CD4-positive, alpha-beta memory T cell (primary cell): ENCODE measurements at regions not wholly inside any gene's neighbourhood (a gene's known extent, or its start where the extent isn't known, plus 50 kb on each side); places are given as distances from the start of the nearest gene placed in this dataset.

Source experiments
- CTCF ChIA-PET: fragments of 350-600 bp; sonication (Branson Sonifier 250); formaldehyde crosslinking; loops from one replicate; lab custom pipeline; 2021; ENCODE audit warnings: inconsistent platforms; ENCODE audit not compliant: partially characterized antibody; lab: Charles Lee
- POLR2A ChIA-PET: fragments of 350-600 bp; sonication (Branson Sonifier 250); formaldehyde crosslinking; loops from one replicate; lab custom pipeline; 2021; ENCODE audit not compliant: partially characterized antibody; lab: Charles Lee
- DNase-seq, 5 donors: peaks; one replicate each; pipeline versions ENCODE4 v3.0.0 to v3.0.0-alpha.2; 2020 to 2022; ENCODE audit warnings: mixed read lengths in 1 of 5
- H3K27ac ChIP-seq: one replicate; pipeline ENCODE4 v1.7.0; 2013; ENCODE audit warnings: low read depth, low read length
- H3K27me3 ChIP-seq: 2 replicates; pipeline ENCODE4 v1.7.0; 2013; ENCODE audit warnings: mild to moderate bottlenecking, low read length, moderate library complexity; ENCODE audit not compliant: insufficient read depth
- H3K36me3 ChIP-seq: 2 replicates; pipeline ENCODE4 v1.7.0; 2013; ENCODE audit warnings: mild to moderate bottlenecking, low read length, moderate library complexity; ENCODE audit not compliant: insufficient read depth
- H3K4me1 ChIP-seq: 2 replicates; pipeline ENCODE4 v1.7.0; 2013; ENCODE audit warnings: mild to moderate bottlenecking, low read length, moderate library complexity; ENCODE audit not compliant: insufficient read depth
- H3K4me3 ChIP-seq, 2 donors: one replicate each; pipeline ENCODE4 v1.7.0; 2013; ENCODE audit warnings: low read length in 2 of 2, mild to moderate bottlenecking in 1 of 2
- H3K9me3 ChIP-seq, 2 donors: one replicate each; pipeline ENCODE4 v1.7.0; 2013; ENCODE audit warnings: low read length in 2 of 2, control low read depth in 1 of 2; ENCODE audit not compliant: control insufficient read depth in 1 of 2
- H3K27ac Mint-ChIP-seq, 7 donors: one replicate each; pipeline ENCODE4 v1.8.0; 2020 to 2021; ENCODE audit warnings: mixed read lengths in 7 of 7, mild to moderate bottlenecking in 6 of 7, inconsistent platforms in 3 of 7, moderate library complexity in 3 of 7
- H3K27me3 Mint-ChIP-seq, 2 donors: one replicate each; pipeline ENCODE4 v1.8.0; 2020 to 2021; ENCODE audit warnings: mixed read lengths in 2 of 2
- H3K36me3 Mint-ChIP-seq, 2 donors: one replicate each; pipeline ENCODE4 v1.8.0; 2020 to 2021; ENCODE audit warnings: mixed read lengths in 2 of 2, inconsistent platforms in 1 of 2, mild to moderate bottlenecking in 1 of 2
- H3K4me1 Mint-ChIP-seq, 4 donors: one replicate each; pipeline ENCODE4 v1.8.0; 2020 to 2021; ENCODE audit warnings: mixed read lengths in 4 of 4, mild to moderate bottlenecking in 1 of 4
- H3K4me3 Mint-ChIP-seq, 8 donors: one replicate each; pipeline ENCODE4 v1.8.0; 2020 to 2021; ENCODE audit warnings: mixed read lengths in 8 of 8, mild to moderate bottlenecking in 7 of 8, moderate library complexity in 6 of 8, inconsistent platforms in 3 of 8
- H3K9me3 Mint-ChIP-seq, 8 donors: one replicate each; pipeline ENCODE4 v1.8.0; 2020 to 2021; ENCODE audit warnings: mixed read lengths in 8 of 8, mild to moderate bottlenecking in 5 of 8, inconsistent platforms in 3 of 8, moderate library complexity in 1 of 8
- intact Hi-C: fragments of 100-400 bp; cut with micrococcal nuclease; formaldehyde crosslinking; loops from one replicate; pipeline ENCODE4 v1.15.1; 2023

DNA sequence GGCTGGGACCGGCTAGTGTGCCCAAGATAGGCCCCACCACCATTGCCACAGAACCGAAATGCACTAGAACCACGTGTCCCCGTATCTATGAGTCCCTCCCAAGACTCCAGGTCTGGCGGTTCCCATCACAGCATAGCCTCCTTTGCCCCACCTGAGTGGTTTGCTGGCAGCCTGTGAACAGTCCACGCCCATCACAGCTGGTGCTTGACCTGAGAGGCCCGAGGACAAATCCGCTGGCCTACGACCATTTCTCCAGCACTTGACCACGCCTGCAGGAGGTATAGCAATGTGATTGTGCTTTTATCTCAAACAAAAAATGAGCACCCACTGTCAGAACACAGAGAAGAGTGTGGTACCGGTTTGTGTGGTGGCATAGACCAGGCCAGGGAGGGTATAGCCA is 736.7 kb upstream of the GBE1 start:
- H3K4me3 Mint-ChIP-seq = no peak overlapping the region
- H3K4me3 ChIP-seq = no peak overlapping the region
- H3K9me3 Mint-ChIP-seq = peaks cover 0 to 10% (median 2%) of the 10 kb centered on the region in 8 donors
- no peaks in the 10 kb centered on the region for H3K27me3 Mint-ChIP-seq
- H3K27ac ChIP-seq = no peak overlapping the region
- no peaks in the 10 kb centered on the region for H3K9me3 ChIP-seq
- intact Hi-C loops = no loop called here
- ChIA-PET CTCF (no interaction called here), POLR2A (no interaction called here)
- no peak overlapping the region for H3K27ac Mint-ChIP-seq
- no peaks in the 10 kb centered on the region for H3K4me1 Mint-ChIP-seq
- no peaks in the 10 kb centered on the region for H3K27me3 ChIP-seq
- H3K36me3 Mint-ChIP-seq = no peaks in the 10 kb centered on the region
- no peaks in the 10 kb centered on the region for H3K4me1 ChIP-seq
- DNase-seq = no peak
- no peaks in the 10 kb centered on the region for H3K36me3 ChIP-seq

- Mint-ChIP-seq H3K36me3 (no peaks in the 10 kb centered on the region), H3K4me3 (no peak overlapping the region), H3K4me1 (no peaks in the 10 kb centered on the region), H3K9me3 (peaks cover 0 to 8% (median 3%) of the 10 kb centered on the region in 8 donors), H3K27me3 (no peaks in the 10 kb centered on the region), H3K27ac (no peak overlapping the region)
- no peaks in the 10 kb centered on the region for H3K36me3 ChIP-seq
- H3K27me3 ChIP-seq = no peaks in the 10 kb centered on the region
- no peaks in the 10 kb centered on the region for H3K4me1 ChIP-seq
- H3K9me3 ChIP-seq = no peaks in the 10 kb centered on the region
- H3K4me3 ChIP-seq = no peak overlapping the region
- ChIA-PET CTCF (no interaction called here), POLR2A (no interaction called here)
- no peak for DNase-seq
- H3K27ac ChIP-seq = no peak overlapping the region
- intact Hi-C loops = no loop called here
Observed at GRCh38 chr3:82496890-82497560, 735.6 kb upstream of the GBE1 start.

- Mint-ChIP-seq H3K36me3 (no peaks in the 10 kb centered on the region), H3K9me3 (peaks cover 0 to 7% (median 4%) of the 10 kb centered on the region in 8 donors), H3K27ac (no peak overlapping the region), H3K4me3 (no peak overlapping the region), H3K27me3 (no peaks in the 10 kb centered on the region), H3K4me1 (no peaks in the 10 kb centered on the region)
- ChIA-PET CTCF (no interaction called here), POLR2A (no interaction called here)
- Histone ChIP-seq H3K27me3 (no peaks in the 10 kb centered on the region), H3K4me3 (no peak overlapping the region), H3K36me3 (no peaks in the 10 kb centered on the region), H3K9me3 (no peaks in the 10 kb centered on the region), H3K27ac (no peak overlapping the region), H3K4me1 (no peaks in the 10 kb centered on the region)
- intact Hi-C loops = no loop called here
- no peak for DNase-seq
Observed at GRCh38 chr3:82495655-82496054, 734.2 kb upstream of the GBE1 start.

DNA sequence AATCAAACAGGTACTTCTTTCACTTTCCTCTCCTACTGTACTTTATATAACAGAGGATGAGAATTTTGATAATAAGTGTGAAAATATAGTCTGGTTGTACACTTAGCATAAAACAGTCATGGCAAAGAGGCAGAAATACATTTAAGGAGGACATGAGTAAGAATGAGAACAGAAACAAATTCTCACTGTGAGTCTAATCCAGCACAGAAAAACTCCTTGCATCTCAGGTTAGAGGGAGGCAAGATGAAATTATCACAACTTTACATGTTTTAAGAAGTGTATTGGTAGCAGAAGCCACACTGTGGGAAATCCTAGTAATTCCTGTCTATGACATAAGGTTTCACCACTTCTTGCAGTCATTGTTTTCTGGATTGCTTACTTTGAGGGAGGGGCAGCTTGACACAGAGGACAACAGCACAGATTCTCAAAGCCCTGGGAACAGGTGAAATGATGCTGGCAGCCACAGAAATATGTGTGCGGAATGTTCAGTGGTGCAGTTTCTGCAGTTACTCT is 733.6 kb upstream of the GBE1 start:
- intact Hi-C loops = no loop called here
- CTCF ChIA-PET = no interaction called here
- Histone ChIP-seq H3K4me3 (no peak overlapping the region), H3K27ac (no peak overlapping the region), H3K36me3 (no peaks in the 10 kb centered on the region), H3K9me3 (no peaks in the 10 kb centered on the region), H3K4me1 (no peaks in the 10 kb centered on the region), H3K27me3 (no peaks in the 10 kb centered on the region)
- Mint-ChIP-seq H3K4me3 (no peak overlapping the region), H3K4me1 (no peaks in the 10 kb centered on the region), H3K27me3 (no peaks in the 10 kb centered on the region), H3K27ac (no peak overlapping the region), H3K9me3 (peaks cover 0 to 10% (median 4%) of the 10 kb centered on the region in 8 donors), H3K36me3 (no peaks in the 10 kb centered on the region)
- DNase-seq = no peak
- POLR2A ChIA-PET = no interaction called here

DNA sequence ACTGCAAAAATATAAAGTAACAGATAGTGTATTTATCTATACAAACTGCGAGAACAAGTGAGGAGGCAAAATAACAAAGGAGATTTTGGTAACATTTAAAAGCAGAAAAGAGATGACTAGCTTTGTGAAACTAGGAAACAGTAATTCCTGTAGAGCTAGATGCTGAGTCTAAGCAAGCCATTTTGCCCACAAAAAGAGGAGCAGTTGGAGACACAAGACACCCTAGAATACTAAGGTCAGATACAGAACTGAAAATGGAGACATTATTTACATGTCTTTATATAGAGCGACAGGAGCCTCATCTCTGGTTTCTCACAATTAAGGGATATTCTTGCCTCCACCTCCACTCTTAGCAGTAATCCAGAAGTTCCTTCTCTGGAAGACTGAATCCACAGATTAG is 732.4 kb upstream of the GBE1 start:
- H3K9me3 ChIP-seq = no peaks in the 10 kb centered on the region
- no peak overlapping the region for H3K4me3 ChIP-seq
- H3K36me3 ChIP-seq = no peaks in the 10 kb centered on the region
- H3K27me3 ChIP-seq = no peaks in the 10 kb centered on the region
- Mint-ChIP-seq H3K27ac (no peak overlapping the region), H3K9me3 (peaks cover 0 to 10% (median 4%) of the 10 kb centered on the region in 8 donors), H3K27me3 (no peaks in the 10 kb centered on the region), H3K4me1 (no peaks in the 10 kb centered on the region), H3K4me3 (no peak overlapping the region), H3K36me3 (no peaks in the 10 kb centered on the region)
- intact Hi-C loops = no loop called here
- POLR2A ChIA-PET = no interaction called here
- no peak for DNase-seq
- CTCF ChIA-PET = no interaction called here
- no peak overlapping the region for H3K27ac ChIP-seq
- H3K4me1 ChIP-seq = no peaks in the 10 kb centered on the region

GRCh38 chr3:82475306-82475705 is 713.9 kb upstream of the GBE1 start:
- Histone ChIP-seq H3K36me3 (no peaks in the 10 kb centered on the region), H3K9me3 (no peaks in the 10 kb centered on the region), H3K4me1 (no peaks in the 10 kb centered on the region), H3K4me3 (no peak overlapping the region), H3K27me3 (no peaks in the 10 kb centered on the region), H3K27ac (no peak overlapping the region)
- Mint-ChIP-seq H3K36me3 (no peaks in the 10 kb centered on the region), H3K27me3 (no peaks in the 10 kb centered on the region), H3K4me3 (no peak overlapping the region), H3K4me1 (no peaks in the 10 kb centered on the region), H3K27ac (no peak overlapping the region), H3K9me3 (peaks cover 0 to 6% (median 3%) of the 10 kb centered on the region in 8 donors)
- ChIA-PET CTCF (no interaction called here), POLR2A (no interaction called here)
- intact Hi-C loops = no loop called here
- no peak for DNase-seq

- POLR2A ChIA-PET = no interaction called here
- Histone ChIP-seq H3K4me3 (no peak overlapping the region), H3K9me3 (no peaks in the 10 kb centered on the region), H3K4me1 (no peaks in the 10 kb centered on the region), H3K27me3 (no peaks in the 10 kb centered on the region), H3K36me3 (no peaks in the 10 kb centered on the region), H3K27ac (no peak overlapping the region)
- Mint-ChIP-seq H3K4me3 (no peak overlapping the region), H3K27ac (no peak overlapping the region), H3K36me3 (no peaks in the 10 kb centered on the region), H3K4me1 (no peaks in the 10 kb centered on the region), H3K9me3 (peaks cover 0 to 6% (median 3%) of the 10 kb centered on the region in 8 donors), H3K27me3 (no peaks in the 10 kb centered on the region)
- CTCF ChIA-PET = no interaction called here
- DNase-seq = no peak
- intact Hi-C loops = no loop called here
Observed at GRCh38 chr3:82474711-82475110, 713.3 kb upstream of the GBE1 start.
